ENCODE measurements at regions not wholly inside any gene's neighbourhood (a gene's known extent, or its start where the extent isn't known, plus 50 kb on each side); places are given as distances from the start of the nearest gene placed in this dataset.

- in situ Hi-C loops (cut with HindIII; ENCODE audit: low pct_ligation_motif_present, low pct_unique_long_range_greater_than_20kb, low sequenced_read_pairs) = no loop called here
- DNase-seq = peak; percentile 4
Measured at GRCh38 chr15:98581715-98582114, 66.6 kb upstream of the IGF1R start.

- in situ Hi-C loops (cut with HindIII; ENCODE audit: low pct_ligation_motif_present, low pct_unique_long_range_greater_than_20kb, low sequenced_read_pairs) = no loop called here
Measured at GRCh38 chr15:98582900-98583554, 65.3 kb upstream of the IGF1R start.

GRCh38 chr15:98583771-98584430 is 64.4 kb upstream of the IGF1R start:
- in situ Hi-C loops (cut with HindIII; ENCODE audit: low pct_ligation_motif_present, low pct_unique_long_range_greater_than_20kb, low sequenced_read_pairs) = no loop called here
- no peak for DNase-seq

More at GRCh38 chr15:98582900-98583554, 65.3 kb upstream of the IGF1R start:
- DNase-seq = no peak

- no peak for DNase-seq
- in situ Hi-C loops (cut with HindIII; ENCODE audit: low pct_ligation_motif_present, low pct_unique_long_range_greater_than_20kb, low sequenced_read_pairs) = no loop called here
Measured at GRCh38 chr15:98586066-98586465, 62.3 kb upstream of the IGF1R start.

- in situ Hi-C loops (cut with HindIII; ENCODE audit: low pct_ligation_motif_present, low pct_unique_long_range_greater_than_20kb, low sequenced_read_pairs) = no loop called here
- DNase-seq = no peak
Measured at GRCh38 chr15:98592136-98592535, 56.2 kb upstream of the IGF1R start.

GRCh38 chr15:98596131-98596530 is 52.2 kb upstream of the IGF1R start:
- in situ Hi-C loops (cut with HindIII; ENCODE audit: low pct_ligation_motif_present, low pct_unique_long_range_greater_than_20kb, low sequenced_read_pairs) = no loop called here
- no peak for DNase-seq

GRCh38 chr15:98596885-98597392 is 51.4 kb upstream of the IGF1R start:
- in situ Hi-C loops (cut with HindIII; ENCODE audit: low pct_ligation_motif_present, low pct_unique_long_range_greater_than_20kb, low sequenced_read_pairs) = no loop called here
- DNase-seq = no peak

- in situ Hi-C loops (cut with HindIII; ENCODE audit: low pct_ligation_motif_present, low pct_unique_long_range_greater_than_20kb, low sequenced_read_pairs) = no loop called here
- DNase-seq = no peak
Measured at GRCh38 chr15:98597666-98598065, 50.7 kb upstream of the IGF1R start.
